ENCODE measurements at regions not wholly inside any gene's neighbourhood (a gene's known extent, or its start where the extent isn't known, plus 50 kb on each side); places are given as distances from the start of the nearest gene placed in this dataset.

DNA sequence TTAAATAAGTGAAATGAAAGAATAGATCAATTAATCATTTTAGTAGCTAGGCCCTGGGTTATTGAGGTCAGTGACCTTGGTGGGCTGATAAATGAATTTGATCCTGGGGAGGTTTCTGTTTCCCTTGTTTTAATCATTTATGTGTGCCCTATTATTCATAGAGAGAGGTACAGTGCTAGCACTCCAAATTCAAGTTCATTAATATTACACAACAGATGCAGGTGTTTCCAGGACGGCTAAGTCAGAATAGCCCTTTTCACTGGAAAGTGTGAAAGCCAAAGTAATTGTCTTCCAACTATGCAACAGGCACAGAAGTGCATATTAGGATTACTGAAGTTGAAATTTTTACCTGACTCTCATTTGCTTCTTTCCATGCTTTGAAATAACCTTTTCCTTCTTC lies 61.7 kb upstream of the SGK1 start:
- H3K4me1 Mint-ChIP-seq: peaks cover 20% of the 10 kb centered on the region
- no peaks in the 10 kb centered on the region for H3K36me3 Mint-ChIP-seq (ENCODE audit: low read depth)
- H3K27me3 Mint-ChIP-seq: no peaks in the 10 kb centered on the region
- CTCF ChIA-PET: no interaction called here
- TF ChIP-seq CTCF (IDR thresholded peaks at IDR 0.05): no peak
- ATAC-seq (ENCODE audit: low read depth) (no peak), DNase-seq (no peak)
- no peak overlapping the region for H3K4me3 Mint-ChIP-seq
- peak overlapping the region; percentile 73 for H3K27ac Mint-ChIP-seq
- POLR2A ChIA-PET: interaction anchor here (0.7 kb wide), 1 partner anchor 43 kb away, joined by 6 read pairs; no protein-coding TSS in a partner anchor
- no peaks in the 10 kb centered on the region for H3K9me3 Mint-ChIP-seq
- intact Hi-C loops (cut with micrococcal nuclease): loop anchor here (2.0 kb wide), 2 partner anchors 19 to 139 kb away; no protein-coding TSS in a partner anchor

DNA sequence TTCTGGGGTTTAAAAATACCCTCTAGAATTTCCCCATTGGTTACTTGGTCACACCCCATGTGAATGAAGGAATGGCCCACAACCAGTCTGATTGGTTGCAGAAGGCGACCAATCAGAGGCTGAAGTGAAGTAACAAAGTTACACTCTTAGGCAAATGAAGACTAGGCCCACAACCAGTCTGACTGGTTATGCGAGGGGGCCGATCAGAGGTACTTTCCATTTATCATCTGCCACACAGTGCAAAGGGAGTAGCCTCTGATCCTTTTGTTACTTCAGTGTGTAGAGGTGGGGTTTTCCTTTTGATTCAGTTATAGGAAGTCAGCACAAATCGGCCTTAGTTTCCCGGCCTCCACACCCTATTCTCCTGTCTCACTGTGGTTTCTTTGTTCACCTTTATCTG lies 61.2 kb upstream of the SGK1 start:
- ATAC-seq (ENCODE audit: low read depth) (peak; percentile 93), DNase-seq (no peak)
- no peaks in the 10 kb centered on the region for H3K36me3 Mint-ChIP-seq (ENCODE audit: low read depth)
- no peak for TF ChIP-seq CTCF (IDR thresholded peaks at IDR 0.05)
- intact Hi-C loops (cut with micrococcal nuclease): loop anchor here (2.0 kb wide), 2 partner anchors 20 to 138 kb away; no protein-coding TSS in a partner anchor
- H3K4me3 Mint-ChIP-seq: peak overlapping the region; percentile 6
- no peaks in the 10 kb centered on the region for H3K27me3 Mint-ChIP-seq
- H3K4me1 Mint-ChIP-seq: peaks cover 26% of the 10 kb centered on the region
- POLR2A ChIA-PET: no interaction called here
- CTCF ChIA-PET: no interaction called here
- peak overlapping the region; percentile 73 for H3K27ac Mint-ChIP-seq
- no peaks in the 10 kb centered on the region for H3K9me3 Mint-ChIP-seq

GRCh38 chr6:134378426-134378825 lies 60.5 kb upstream of the SGK1 start:
- no peak for ATAC-seq (ENCODE audit: low read depth)
- TF ChIP-seq CTCF (IDR thresholded peaks at IDR 0.05): no peak
- ChIA-PET CTCF (interaction anchor here (0.6 kb wide), 1 partner anchor 201 kb away, joined by 3 read pairs; no protein-coding TSS in a partner anchor), POLR2A (no interaction called here)
- no peak overlapping the region for H3K4me3 Mint-ChIP-seq
- no peaks in the 10 kb centered on the region for H3K36me3 Mint-ChIP-seq (ENCODE audit: low read depth)
- H3K27me3 Mint-ChIP-seq: no peaks in the 10 kb centered on the region
- peaks cover 31% of the 10 kb centered on the region for H3K4me1 Mint-ChIP-seq
- peak overlapping the region; percentile 73 for H3K27ac Mint-ChIP-seq
- DNase-seq: no peak
- intact Hi-C loops (cut with micrococcal nuclease): loop anchor here (2.0 kb wide), 2 partner anchors 20 to 138 kb away; no protein-coding TSS in a partner anchor
- H3K9me3 Mint-ChIP-seq: no peaks in the 10 kb centered on the region

DNA sequence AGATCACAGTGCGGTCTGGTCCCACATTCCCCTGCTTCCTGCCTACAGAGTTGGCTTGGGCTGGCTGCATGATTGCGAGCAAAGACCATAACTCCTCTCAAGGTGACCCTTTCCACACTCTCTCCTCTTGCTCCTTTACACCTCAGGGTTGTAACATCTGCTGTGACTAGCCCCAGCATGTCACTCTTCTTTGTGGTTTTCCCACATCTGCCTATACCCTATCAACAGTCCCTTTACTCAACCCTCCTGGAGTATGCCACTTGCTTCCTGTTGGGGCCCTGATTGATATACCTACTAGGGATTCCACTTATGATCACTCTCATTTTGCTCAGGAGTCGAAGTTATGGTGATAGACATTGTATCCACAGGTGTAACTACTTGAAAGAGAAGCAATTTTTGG lies 58.9 kb upstream of the SGK1 start:
- intact Hi-C loops (cut with micrococcal nuclease): no loop called here
- Mint-ChIP-seq H3K27me3 (no peaks in the 10 kb centered on the region), H3K9me3 (no peaks in the 10 kb centered on the region), H3K4me3 (no peak overlapping the region), H3K27ac (no peak overlapping the region), H3K4me1 (peaks cover 43% of the 10 kb centered on the region), H3K36me3 (ENCODE audit: low read depth) (no peaks in the 10 kb centered on the region)
- ChIA-PET CTCF (no interaction called here), POLR2A (no interaction called here)
- no peak for DNase-seq
- TF ChIP-seq CTCF (IDR thresholded peaks at IDR 0.05): no peak
- no peak for ATAC-seq (ENCODE audit: low read depth)

DNA sequence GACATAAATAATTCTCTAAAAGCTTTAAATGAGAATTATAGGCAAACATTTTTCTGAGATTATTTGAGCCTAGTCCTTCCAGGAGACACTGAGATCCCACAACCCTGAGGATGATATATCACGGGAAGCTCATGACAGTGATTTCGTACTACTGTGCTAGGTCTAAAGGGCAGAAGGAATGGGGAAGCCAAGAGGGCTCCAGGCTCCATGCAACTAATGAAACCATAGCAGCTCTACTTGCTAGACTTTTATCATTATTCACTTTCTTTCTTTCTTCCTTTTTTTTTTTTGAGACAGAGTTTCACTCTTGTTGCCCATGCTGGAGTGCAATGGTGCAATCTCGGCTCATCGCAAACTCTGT lies 57.3 kb upstream of the SGK1 start:
- Mint-ChIP-seq H3K9me3 (no peaks in the 10 kb centered on the region), H3K27me3 (no peaks in the 10 kb centered on the region), H3K4me1 (peaks cover 43% of the 10 kb centered on the region), H3K27ac (no peak overlapping the region), H3K4me3 (no peak overlapping the region), H3K36me3 (ENCODE audit: low read depth) (no peaks in the 10 kb centered on the region)
- TF ChIP-seq CTCF (IDR thresholded peaks at IDR 0.05): no peak
- intact Hi-C loops (cut with micrococcal nuclease): no loop called here
- ATAC-seq (ENCODE audit: low read depth): no peak
- no peak for DNase-seq
- CTCF ChIA-PET: no interaction called here
- POLR2A ChIA-PET: no interaction called here
